HG03095 (cell line): ENCODE measurements at regions not wholly inside any gene's neighbourhood (a gene's known extent, or its start where the extent isn't known, plus 50 kb on each side); places are given as distances from the start of the nearest gene placed in this dataset.

Experiments used
- ATAC-seq: cut with Tn5 transposase; IDR thresholded peaks from one replicate; pipeline ENCODE4 v1.9.1; 2021; ENCODE audit warnings: moderate library complexity; ENCODE audit not compliant: unreplicated experiment

DNA sequence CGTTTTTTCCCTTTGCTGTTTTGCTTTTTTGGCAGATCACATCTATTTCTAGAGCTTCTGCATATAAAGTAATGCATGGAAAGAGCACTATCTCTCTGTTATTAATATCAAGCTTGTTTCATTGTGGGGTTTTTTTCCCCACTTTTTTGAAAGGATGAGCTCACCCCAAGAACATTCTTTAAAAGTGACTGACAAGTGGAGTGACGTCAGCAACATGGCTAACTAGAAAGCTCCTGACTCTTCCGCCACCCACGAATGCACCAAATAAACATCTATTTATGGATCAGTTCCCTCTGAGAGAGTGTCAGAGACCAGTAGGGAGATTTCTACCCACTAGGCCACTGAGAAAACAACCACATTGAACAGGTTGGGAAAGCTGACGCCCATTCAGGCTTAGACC is 445.4 kb downstream of the GALC start:
- no peak for ATAC-seq

DNA sequence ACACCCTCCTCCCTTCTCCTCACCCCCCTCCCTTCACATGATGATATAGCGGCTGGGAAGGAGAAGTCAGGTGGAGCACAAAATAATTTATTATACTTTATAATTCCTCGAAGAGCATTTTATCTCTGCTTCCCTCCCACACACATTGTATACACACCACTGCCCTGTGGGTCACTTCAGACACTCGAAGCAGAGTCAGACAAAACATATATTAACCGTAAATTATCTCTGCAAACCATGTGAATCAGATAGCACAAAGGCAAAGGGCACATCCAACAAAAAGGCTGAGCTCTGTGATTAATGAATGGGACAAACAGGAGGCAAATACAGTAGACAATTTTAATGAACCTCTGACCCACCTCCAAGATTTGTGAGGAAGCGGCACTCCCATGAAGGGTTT is 450.7 kb downstream of the GALC start:
- no peak for ATAC-seq

DNA sequence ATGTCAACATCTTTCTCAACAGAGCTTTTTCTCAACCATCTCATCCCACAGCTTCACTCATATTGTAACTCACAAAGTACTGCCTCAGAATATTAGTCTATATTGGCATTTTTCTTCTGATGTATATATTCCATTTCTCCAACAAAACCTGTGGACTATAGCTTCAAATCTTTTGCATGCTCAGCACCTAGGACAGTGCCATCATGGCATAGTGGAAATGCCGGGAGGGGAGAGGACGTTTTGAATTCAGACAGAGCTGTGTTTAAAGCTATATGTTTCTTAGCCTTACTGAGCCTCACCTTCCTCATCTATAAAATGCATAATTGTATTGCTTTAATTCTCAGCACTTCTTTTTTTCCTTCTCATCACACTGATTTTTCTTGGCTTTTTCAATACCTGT is 452.6 kb downstream of the GALC start:
- ATAC-seq = no peak

DNA sequence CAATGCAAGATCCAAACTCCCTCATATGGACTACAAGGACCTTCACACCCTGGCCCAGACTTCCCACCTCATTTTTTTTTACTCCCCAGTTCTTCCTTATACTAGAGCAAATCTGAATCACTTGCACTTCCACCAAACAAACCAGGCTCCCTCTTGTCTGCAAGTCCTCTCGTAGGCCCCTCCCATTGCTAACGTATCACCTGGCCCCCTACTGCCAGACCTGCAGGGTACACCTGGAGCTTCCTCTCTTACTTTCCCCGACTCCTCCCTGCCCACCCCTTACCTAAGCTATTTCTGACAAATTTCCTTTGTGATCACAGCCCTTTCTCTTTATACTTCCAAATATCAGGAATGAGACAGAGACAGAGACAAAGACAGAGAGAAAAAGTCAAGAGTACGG is 463.9 kb downstream of the GALC start:
- ATAC-seq = no peak

DNA sequence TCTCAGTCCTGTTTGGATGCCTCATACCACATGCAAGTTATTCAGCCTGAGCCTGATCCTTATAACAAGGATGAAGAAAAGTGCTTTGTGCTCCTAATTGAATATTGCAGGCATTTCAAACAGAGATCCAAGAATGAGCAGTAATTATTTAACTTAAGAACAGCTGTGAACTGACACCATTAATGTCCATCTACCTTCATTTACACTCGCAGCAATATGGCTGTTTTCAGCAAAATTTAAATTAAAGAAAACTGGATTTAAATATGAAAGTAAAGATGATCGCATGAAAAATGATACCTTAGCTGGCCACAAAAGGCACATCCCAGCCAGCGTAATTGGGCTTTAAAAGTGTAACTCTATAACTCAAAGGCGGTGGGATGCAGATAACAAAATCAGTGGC is 466.3 kb downstream of the GALC start:
- ATAC-seq = no peak

DNA sequence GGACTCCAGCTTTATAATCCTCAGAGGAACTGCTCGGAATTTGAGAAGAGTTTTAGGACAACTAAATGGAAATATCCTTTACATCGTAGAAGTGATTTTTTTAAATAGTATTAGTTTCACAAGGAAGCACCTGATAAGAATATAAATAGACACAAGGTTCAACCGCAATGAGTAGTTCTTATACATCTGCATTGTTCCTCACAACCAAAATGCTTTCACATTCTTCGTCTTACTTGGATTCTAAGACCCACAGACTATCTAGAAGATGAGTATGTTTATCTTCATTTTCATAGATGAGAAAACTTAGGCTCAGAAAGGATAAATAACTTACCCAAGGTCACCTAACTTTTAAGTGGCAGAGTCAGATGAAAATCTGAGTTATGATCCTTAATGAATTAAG is 469.0 kb downstream of the GALC start:
- no peak for ATAC-seq

DNA sequence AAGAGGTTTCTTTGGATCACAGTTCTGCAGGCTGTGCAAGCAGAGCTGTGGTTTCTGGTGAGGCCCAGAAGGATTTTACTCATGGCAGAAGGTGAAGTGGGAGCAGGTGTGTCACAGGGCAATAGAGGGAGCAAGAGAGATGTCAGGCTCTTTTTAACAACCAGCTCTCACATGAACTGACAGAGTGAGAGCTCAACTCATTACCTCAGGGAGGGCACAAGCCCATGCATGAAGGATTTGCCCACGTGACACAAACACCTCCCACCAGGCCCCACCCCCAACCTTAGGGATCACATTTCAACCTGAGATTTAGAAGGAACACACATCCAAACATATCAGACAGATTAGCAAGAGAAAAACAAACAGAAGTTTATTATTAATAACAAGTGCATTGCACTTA is 470.4 kb downstream of the GALC start:
- ATAC-seq = no peak

DNA sequence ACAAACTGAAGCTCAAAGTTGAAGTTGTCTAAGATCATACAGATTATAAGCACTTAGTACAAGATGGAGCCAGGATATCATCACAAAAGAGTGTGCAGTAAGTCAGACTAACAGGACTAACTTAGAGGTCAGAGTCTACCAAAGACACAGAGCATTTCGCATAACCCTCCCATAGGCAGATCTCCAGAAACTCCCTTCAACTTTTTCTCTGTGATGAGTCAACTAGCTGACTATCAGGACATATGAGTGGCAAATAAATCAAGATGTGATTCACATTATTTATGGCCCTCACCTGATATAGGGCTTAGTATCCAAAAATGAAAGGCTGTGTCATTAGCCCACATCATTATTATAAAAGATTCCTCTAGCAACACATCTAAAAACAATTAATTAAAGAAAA is 484.6 kb downstream of the GALC start:
- no peak for ATAC-seq

DNA sequence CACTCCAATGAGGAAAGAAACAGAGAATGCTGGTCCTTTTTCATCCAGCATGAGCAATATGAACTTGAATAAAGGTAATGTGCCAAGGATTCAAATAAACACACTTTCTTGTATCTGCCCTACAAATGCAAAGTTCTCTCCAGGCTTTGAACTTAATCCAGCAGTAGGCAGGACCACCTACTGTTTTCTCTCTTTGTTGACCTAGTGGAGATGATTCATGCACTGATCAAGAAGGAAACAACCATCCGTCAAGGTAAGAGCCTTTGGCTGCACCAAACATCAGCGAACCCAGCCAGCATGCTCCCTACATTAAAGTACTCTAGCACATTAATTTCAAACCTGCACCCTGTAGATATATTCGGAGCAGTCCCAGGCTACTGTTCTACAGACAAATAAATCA is 489.3 kb downstream of the GALC start:
- no peak for ATAC-seq

DNA sequence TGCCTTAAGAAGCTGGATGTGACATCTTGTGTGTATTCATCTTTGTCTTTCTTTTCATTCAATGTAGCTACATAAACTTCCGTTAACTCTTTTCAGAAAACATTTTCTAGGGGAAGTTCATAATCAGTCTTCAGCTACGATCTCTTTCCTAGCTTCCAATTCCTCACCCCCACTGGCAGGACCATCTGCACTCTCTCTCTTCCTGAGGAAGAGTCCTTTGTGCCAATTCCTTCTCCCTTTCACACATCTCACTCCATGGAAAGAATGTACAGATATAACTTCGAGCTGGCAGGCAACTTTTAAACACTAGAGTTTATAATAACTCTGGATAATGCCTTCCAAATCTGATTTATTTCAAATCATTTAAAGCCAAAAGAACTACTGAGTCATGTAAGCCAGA is 495.7 kb downstream of the GALC start:
- ATAC-seq = no peak

DNA sequence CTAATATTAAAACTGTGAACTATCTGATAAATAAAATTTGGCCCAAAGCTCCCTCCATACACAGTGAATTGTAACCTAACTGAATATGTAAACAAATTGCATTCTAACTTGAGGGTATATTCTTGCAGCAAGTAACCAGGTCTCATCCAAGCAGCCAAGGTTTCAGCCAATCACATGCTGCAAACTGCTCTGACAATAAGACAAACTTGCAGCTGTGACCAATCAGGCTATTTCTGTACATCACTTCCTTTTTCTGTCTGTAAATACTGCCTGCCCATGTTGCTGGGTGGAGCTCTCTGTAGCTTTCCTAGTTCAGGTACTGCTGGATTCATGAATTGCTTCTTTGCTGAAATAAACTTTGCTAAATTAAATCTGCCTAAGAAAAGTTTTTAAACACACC is 499.0 kb downstream of the GALC start:
- no peak for ATAC-seq

DNA sequence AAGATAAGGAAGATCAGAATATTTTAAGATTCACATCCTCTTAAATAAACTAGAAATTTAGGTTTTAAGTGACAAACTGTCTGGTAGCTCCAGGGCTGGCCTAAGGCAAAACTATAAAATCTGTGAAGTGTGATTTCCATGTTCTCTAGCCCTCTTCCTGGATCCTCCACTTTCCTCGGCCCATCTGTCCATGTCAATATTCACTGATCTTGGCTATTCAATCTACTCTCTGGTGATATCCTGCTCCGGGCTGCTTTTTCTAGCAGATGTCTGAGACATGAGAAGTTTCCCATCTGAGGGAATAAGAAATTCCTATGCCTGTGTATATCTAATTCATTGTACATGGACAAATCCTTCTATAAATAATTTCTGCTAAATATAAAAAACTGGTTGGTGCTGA is 500.4 kb downstream of the GALC start:
- no peak for ATAC-seq

DNA sequence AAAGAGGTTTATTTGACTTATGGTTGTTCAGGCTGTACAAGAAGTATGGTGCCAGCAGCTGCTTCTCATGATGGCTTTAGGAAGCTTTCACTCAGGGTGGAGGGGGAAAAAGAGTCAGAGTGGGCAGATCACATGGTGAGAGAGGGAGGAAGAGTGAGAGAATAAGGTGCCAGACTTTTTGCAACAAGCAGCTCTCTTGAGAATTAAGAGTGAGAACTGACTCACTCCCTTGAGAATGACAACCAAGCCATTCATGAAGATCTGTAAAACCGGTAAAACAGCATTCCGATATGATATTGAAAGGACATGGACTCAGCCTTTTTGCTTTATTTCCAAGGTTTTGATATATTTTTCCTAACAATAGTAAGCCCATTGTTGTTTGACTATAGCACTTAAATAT is 501.2 kb downstream of the GALC start:
- ATAC-seq = no peak

DNA sequence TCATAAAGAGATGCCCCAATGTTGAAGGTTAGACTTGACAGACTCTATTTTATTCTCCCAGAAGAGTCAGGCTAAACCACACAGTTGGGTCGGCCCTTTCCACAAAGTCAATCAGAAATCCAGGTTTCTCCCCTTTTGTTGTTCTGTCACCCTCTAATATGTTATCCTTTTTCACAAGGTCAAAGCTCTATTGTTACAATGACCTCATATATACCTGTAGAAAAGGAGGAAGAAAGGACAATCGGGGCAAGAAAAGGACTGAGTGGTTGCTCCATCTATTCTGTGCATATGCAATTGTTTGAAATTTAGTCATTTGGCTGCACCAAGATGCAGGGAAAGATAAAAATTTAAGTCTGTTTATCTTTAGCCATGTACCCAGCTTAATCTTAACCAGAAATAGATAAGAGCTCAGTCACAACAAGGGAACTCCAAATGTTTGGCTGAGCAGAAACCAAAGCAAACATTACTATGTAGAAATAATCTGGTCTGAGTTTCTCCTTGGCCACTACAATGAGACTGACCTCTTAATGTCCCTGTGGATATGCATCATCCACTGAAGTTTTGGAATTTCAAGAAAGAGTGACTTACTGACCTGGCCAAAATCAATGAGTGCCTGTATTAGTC is 503.7 kb downstream of the GALC start:
- no peak for ATAC-seq

DNA sequence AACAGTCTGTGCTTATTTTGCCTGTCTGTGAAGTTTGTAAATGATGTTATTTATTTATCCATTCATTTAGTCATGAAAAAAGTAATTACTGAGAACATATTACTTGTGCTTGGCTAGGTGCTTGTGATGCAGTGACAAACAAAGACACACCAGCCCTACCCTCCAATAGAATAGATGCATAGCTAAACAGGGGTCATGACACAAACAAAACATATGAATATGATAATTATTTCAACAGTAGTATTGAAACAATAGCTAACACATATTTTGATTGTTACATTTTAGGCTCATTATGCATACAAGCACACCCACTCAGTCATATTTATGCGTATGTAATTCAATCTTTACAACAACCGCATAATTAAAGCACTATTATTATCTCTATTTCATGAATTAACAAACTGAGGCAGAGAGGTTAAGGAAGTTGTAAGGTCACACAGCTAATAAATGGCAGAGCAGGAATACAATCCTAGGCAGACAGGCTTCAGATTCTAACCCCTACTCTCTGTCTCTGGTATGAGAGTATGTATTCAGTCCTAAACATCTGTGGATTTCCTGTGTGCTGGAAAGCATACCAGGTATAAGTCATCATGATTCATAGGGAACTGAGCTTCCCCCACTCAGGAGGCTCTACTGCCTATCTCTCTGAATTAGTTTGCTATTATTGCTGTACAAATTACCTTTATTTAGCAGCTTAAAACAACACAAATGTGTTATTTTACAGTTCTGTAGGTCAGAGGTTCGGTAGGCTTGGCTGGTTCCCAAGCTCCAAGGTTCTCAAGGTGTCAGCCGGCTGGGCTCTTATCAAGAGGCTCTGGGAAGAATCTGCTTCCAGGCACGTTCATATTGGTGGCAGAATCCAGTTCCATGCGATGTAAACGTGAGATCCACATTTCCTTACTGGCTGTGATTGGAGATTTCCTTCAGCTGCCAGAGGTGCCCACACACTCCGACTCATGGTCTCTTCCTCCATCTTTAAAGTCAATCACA is 509.4 kb downstream of the GALC start:
- ATAC-seq = no peak

DNA sequence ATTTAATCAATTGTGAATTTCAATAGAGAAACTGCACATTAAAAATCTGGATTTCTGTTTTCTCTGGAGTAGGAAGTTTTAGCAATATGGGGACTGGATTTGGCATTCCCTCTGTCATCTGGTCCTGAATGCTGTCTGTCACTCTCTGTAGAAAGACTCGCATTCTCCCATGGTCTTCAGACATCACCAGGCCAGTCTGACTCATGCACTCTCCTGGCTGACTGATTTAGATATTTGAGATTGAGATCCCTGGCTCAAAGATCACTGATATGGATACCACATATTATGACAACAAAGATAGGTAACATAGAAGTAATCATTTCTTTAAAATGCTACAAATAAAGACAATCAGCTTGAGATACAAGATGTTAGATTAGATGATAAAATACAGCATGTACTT is 524.5 kb downstream of the GALC start:
- ATAC-seq = no peak

DNA sequence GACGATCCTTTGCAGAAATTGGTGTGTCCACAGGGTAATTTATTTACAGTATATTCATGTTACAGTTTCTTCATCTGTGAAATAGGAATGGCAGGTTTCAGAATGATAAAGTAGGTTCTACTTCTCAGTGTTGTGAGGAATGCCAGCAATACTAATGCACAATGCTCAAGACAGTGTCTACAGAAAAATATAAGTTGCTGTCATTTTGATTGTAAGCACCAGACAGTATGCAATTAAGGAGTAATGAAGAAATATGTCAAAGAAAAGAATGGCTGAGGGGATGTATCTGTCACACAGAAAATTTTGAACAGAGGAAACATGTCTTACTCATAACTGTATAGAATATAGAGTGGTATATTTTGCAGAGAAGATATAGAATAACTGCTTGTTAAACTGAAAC is 525.4 kb downstream of the GALC start:
- no peak for ATAC-seq

DNA sequence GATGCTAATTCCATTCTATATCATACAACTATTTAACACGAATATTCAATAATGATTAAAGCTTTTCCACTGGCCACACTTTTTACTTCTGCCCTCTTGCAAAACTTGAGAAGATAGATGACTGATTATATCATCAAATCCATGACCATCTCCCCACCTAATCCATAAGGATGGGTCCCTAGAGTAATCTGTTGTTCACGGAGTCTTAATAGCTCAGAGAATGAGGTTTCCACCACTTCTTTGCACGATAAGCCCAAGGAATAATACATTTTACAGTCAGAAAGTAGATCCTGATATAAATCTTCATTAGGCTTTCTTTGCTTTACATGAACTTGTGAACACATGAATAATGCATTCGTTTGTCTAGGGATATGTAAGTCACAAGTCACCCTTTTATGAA is 527.2 kb downstream of the GALC start:
- ATAC-seq = no peak

DNA sequence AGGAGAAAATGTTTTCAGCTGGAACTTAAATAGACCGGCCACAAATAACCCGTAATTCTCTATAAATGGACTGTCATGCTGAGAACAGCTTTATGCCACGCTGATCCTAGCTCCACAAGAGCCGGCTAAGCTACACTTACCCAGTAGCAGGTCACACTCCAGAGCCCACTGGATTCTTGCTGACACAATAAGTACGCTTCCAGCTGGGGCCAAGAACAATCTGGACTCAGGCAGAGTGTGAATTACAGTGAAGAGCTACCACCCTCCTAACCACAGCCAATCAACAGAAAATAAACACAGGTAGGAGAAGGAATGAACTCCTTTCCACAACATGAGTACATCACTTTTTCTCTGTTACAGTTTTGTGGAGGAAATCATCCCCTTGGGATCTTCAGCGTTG is 531.3 kb downstream of the GALC start:
- no peak for ATAC-seq

DNA sequence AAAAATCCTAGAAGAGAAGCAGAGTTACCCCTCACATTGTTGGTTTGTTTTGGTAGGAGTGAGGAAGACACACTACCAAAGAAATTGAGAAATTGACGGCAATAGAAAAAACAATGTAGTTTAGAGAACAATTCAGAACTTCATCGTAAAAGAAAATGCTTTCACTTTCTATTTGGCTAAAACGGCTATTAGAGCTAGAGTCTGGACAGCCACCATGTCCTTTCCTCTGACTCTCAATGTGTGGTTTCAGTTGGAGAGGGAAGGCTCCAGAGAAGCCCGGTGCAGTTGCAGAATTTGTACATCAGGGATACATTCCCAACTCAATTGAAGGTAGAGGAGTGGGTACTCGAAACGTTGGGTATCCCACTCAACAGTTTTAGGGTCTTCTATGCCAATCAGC is 535.3 kb downstream of the GALC start:
- ATAC-seq = no peak

DNA sequence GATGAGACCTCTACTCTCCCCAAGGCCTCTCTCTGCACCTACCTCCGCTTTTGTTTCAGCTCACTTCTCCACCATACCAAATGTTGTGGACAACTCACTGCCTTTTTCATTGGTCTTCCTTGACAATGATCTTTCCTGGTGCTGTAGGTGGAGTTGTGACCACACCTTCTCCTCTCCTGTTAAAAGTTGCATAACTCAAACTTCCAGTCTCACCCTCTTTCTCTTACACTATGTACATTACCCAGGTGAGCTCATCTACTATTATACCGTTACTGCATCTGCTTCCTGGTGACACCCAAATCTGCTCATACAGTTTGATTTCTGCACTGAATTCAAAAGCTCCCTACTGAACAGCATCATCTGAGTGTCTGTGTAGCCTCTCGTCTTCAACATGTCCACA is 542.8 kb downstream of the GALC start:
- ATAC-seq = no peak

DNA sequence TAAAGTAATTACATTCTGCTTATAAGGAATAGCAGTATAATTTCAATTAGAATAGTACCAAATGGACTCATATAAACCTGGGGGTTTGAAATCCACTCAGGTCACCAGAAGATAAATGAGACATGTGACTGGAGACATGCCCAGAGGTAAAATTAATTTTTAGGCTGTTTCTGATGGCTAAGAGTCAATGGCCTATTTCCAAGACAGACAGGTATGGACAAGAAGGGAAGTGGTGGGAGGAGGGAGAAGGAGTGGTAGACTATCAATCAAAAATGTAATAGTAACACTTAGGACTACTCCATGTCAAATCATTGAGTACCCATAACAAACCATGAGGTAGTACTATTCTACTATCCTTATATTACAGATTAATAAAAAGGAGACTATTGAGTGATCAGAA is 544.0 kb downstream of the GALC start:
- no peak for ATAC-seq

DNA sequence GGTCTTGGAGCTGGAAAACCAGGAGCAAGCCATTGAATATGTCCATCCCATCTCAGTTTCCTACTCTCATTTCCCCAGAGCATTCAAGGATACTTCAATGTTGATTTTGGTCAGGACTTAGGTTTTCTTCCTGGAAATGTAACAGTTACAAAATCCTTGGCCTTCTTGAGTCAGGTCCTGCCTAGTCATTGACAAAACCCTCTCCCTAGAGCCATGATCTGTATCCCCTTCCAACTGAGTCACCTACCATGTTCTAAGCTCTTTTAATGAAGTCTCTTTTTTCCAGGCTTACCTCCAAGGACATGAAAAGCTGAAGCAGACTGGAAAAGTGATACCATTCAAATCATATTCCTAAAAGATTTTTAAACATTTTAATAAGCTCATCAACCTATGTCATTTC is 549.2 kb downstream of the GALC start:
- ATAC-seq = no peak
